Tibial nerve (tissue), 3 donors: ENCODE measurements at regions not wholly inside any gene's neighbourhood (a gene's known extent, or its start where the extent isn't known, plus 50 kb on each side); places are given as distances from the start of the nearest gene placed in this dataset.

Source experiments
- POLR2A ChIP-seq, 2 donors: fragments of 450-650 bp; IDR thresholded peaks; one replicate each; pipeline ENCODE4 v1.6.1; 2017; ENCODE audit warnings: antibody characterized with exemption in 2 of 2, mild to moderate bottlenecking in 2 of 2, moderate library complexity in 2 of 2
- TF ChIP-seq, protein P1 (sequence below), 5 experiments: fragments of 200-600 bp in 3 of 5; fragments of 450-650 bp in 2 of 5; sonication (generic) in 3 of 5; IDR thresholded peaks; one replicate each; pipeline ENCODE4 v1.5.1; 2016 to 2019; ENCODE audit warnings: antibody characterized with exemption in 5 of 5, mild to moderate bottlenecking in 3 of 5, moderate library complexity in 2 of 5

DNA sequence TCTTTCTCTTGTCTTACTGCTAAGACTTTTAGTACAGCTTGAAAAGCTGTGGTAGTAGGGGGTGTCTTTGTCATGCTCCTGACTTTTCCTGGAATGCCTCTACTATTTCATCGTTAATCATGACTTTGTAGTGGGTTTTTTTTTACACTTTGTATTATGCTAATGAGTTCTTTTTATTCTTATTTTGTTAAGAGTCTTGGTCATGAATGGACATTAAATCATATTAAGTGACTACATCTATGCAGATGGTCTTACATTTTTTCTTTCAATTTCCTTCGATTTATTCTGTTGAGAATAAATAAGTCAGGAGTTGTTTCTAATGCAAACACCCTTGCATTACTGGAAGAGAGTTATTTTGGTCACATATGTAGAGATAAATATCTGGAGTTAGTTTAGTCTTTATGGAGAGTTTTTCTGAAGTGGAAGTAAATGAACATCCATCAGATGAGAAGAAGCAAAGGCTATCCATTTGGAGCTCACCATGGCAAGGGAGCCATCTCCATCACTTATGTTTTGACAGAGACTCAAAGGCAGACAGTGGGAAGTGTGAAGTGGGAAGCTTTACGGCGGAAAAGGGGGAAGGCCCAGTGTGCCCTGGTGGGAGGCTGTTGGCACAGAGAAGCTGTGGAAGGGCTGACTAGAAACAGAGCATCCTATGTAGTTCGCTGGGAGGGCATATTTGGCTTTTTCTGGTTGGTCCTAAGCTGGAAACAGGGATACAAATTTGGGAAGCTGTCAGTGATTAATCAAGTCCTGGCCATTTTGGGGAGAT lies 73.1 kb upstream of the PRR23E start:
- TF ChIP-seq, protein P1, sequence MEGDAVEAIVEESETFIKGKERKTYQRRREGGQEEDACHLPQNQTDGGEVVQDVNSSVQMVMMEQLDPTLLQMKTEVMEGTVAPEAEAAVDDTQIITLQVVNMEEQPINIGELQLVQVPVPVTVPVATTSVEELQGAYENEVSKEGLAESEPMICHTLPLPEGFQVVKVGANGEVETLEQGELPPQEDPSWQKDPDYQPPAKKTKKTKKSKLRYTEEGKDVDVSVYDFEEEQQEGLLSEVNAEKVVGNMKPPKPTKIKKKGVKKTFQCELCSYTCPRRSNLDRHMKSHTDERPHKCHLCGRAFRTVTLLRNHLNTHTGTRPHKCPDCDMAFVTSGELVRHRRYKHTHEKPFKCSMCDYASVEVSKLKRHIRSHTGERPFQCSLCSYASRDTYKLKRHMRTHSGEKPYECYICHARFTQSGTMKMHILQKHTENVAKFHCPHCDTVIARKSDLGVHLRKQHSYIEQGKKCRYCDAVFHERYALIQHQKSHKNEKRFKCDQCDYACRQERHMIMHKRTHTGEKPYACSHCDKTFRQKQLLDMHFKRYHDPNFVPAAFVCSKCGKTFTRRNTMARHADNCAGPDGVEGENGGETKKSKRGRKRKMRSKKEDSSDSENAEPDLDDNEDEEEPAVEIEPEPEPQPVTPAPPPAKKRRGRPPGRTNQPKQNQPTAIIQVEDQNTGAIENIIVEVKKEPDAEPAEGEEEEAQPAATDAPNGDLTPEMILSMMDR (IDR thresholded peaks at IDR 0.05) = no peak
- no peak for TF ChIP-seq POLR2A (IDR thresholded peaks at IDR 0.05)
